H9 (cell line): ENCODE measurements at regions not wholly inside any gene's neighbourhood (a gene's known extent, or its start where the extent isn't known, plus 50 kb on each side); places are given as distances from the start of the nearest gene placed in this dataset.
"Not testable (repeated sequence)": the region's sequence is repeated elsewhere in the genome, so short reads cannot be mapped to it uniquely, and the experiment has no call there.

Experiments used
- DNase-seq: peaks from one replicate; pipeline ENCODE4 v3.0.0-alpha.2; 2017
- H2AFZ ChIP-seq: one replicate; pipeline ENCODE4 v1.6.1; 2013; ENCODE audit warnings: mild to moderate bottlenecking, low read length, control low read depth, moderate library complexity
- H2AK5ac ChIP-seq: 2 replicates; pipeline ENCODE4 v1.6.1; 2013; ENCODE audit warnings: low read length, control low read depth, mixed read lengths; ENCODE audit not compliant: insufficient read length
- H2BK120ac ChIP-seq: one replicate; pipeline ENCODE4 v1.6.1; 2013; ENCODE audit warnings: low read depth, mild to moderate bottlenecking, low read length, control low read depth, inconsistent platforms; ENCODE audit not compliant: poor library complexity, severe bottlenecking
- H2BK12ac ChIP-seq: 2 replicates; pipeline ENCODE4 v1.6.1; 2013; ENCODE audit warnings: low read length, control low read depth, mixed read lengths, low read depth; ENCODE audit not compliant: insufficient read length
- H2BK15ac ChIP-seq: 2 replicates; pipeline ENCODE4 v1.6.1; 2013; ENCODE audit warnings: low read depth, low read length, control low read depth
- H2BK20ac ChIP-seq: one replicate; pipeline ENCODE4 v1.6.1; 2013; ENCODE audit warnings: low read depth, mild to moderate bottlenecking, low read length, control low read depth, inconsistent platforms; ENCODE audit not compliant: poor library complexity, severe bottlenecking
- H2BK5ac ChIP-seq: 2 replicates; pipeline ENCODE4 v1.6.1; 2013; ENCODE audit warnings: low read length, control low read depth, mixed read lengths; ENCODE audit not compliant: insufficient read length
- H3K14ac ChIP-seq: 2 replicates; pipeline ENCODE4 v1.6.1; 2013; ENCODE audit warnings: low read length, control low read depth; ENCODE audit not compliant: insufficient read depth
- H3K18ac ChIP-seq: 2 replicates; pipeline ENCODE4 v1.6.1; 2013; ENCODE audit warnings: low read depth, mild to moderate bottlenecking, mixed read lengths, low read length, control low read depth; ENCODE audit not compliant: insufficient read length
- H3K23ac ChIP-seq: 2 replicates; pipeline ENCODE4 v1.6.1; 2013; ENCODE audit warnings: low read length, control low read depth, mixed read lengths, low read depth; ENCODE audit not compliant: insufficient read length
- H3K23me2 ChIP-seq: 2 replicates; pipeline ENCODE4 v1.6.1; 2013; ENCODE audit warnings: low read depth, mild to moderate bottlenecking, mixed read lengths, low read length, control low read depth; ENCODE audit not compliant: insufficient read length, poor library complexity, severe bottlenecking
- H3K27ac ChIP-seq: 2 replicates; pipeline ENCODE4 v1.5.1; 2013; ENCODE audit warnings: low read length, control low read depth, mixed read lengths, low read depth; ENCODE audit not compliant: insufficient read length
- H3K27me3 ChIP-seq: 2 replicates; pipeline ENCODE4 v1.6.1; 2013; ENCODE audit warnings: low read length, control low read depth, inconsistent platforms; ENCODE audit not compliant: insufficient read depth
- H3K4ac ChIP-seq: 2 replicates; pipeline ENCODE4 v1.6.1; 2013; ENCODE audit warnings: low read depth, mild to moderate bottlenecking, control low read depth, inconsistent platforms, low read length, moderate library complexity
- H3K4me1 ChIP-seq: 2 replicates; pipeline ENCODE4 v1.6.1; 2013; ENCODE audit warnings: low read length, control low read depth, inconsistent platforms; ENCODE audit not compliant: insufficient read depth
- H3K4me2 ChIP-seq: 2 replicates; pipeline ENCODE4 v1.6.1; 2013; ENCODE audit warnings: low read length, control low read depth, mixed read lengths; ENCODE audit not compliant: insufficient read length, insufficient read depth
- H3K56ac ChIP-seq: 2 replicates; pipeline ENCODE4 v1.6.1; 2013; ENCODE audit warnings: low read depth, mild to moderate bottlenecking, mixed read lengths, low read length, control low read depth; ENCODE audit not compliant: insufficient read length
- H3K79me1 ChIP-seq: 2 replicates; pipeline ENCODE4 v1.6.1; 2013; ENCODE audit warnings: low read depth, mild to moderate bottlenecking, moderate library complexity, low read length, control low read depth, inconsistent platforms; ENCODE audit not compliant: insufficient read depth, poor library complexity, severe bottlenecking
- H3K79me2 ChIP-seq: 2 replicates; pipeline ENCODE4 v1.6.1; 2013; ENCODE audit warnings: low read length, control low read depth, inconsistent platforms; ENCODE audit not compliant: insufficient read depth
- H3K9ac ChIP-seq: 2 replicates; pipeline ENCODE4 v1.6.1; 2013; ENCODE audit warnings: low read length, control low read depth, mixed read lengths; ENCODE audit not compliant: insufficient read length; ENCODE audit errors: extremely low read depth
- H3K9me3 ChIP-seq: one replicate; pipeline ENCODE4 v1.6.1; 2013; ENCODE audit warnings: low read depth, low read length, inconsistent platforms; ENCODE audit not compliant: control insufficient read depth
- H3T11ph ChIP-seq: one replicate; pipeline ENCODE4 v1.6.1; 2013; ENCODE audit warnings: mild to moderate bottlenecking, low read length, control low read depth, inconsistent platforms
- H4K20me1 ChIP-seq: one replicate; pipeline ENCODE4 v1.6.1; 2013; ENCODE audit not compliant: control insufficient read depth, insufficient read length, insufficient read depth
- H4K5ac ChIP-seq: 2 replicates; pipeline ENCODE4 v1.6.1; 2013; ENCODE audit warnings: low read depth, mild to moderate bottlenecking, mixed read lengths, low read length, control low read depth; ENCODE audit not compliant: insufficient read length
- H4K8ac ChIP-seq: replicated peaks from 2 replicates; pipeline ENCODE4 v1.6.1; 2013; ENCODE audit warnings: low read length, control low read depth, mixed read lengths, low read depth; ENCODE audit not compliant: insufficient read length
- H4K91ac ChIP-seq: 2 replicates; pipeline ENCODE4 v1.6.1; 2013; ENCODE audit warnings: low read depth, mild to moderate bottlenecking, moderate library complexity, mixed read lengths, low read length, control low read depth; ENCODE audit not compliant: insufficient read length
- H3K27ac Mint-ChIP-seq, 3 experiments: 2 replicates in 2 of 3; 3 replicates in 1 of 3; pipeline ENCODE4 v1.8.0; 2020 to 2021; ENCODE audit warnings: mixed read lengths in 3 of 3, mild to moderate bottlenecking in 1 of 3, moderate library complexity in 1 of 3
- H3K27me3 Mint-ChIP-seq: 2 replicates; pipeline ENCODE4 v1.8.0; 2021; ENCODE audit warnings: low read depth, mild to moderate bottlenecking, moderate library complexity, mixed read lengths
- H3K36me3 Mint-ChIP-seq, 3 experiments: 2 replicates in 2 of 3; 3 replicates in 1 of 3; pipeline ENCODE4 v1.8.0; 2020 to 2021; ENCODE audit warnings: low read depth in 3 of 3, mixed read lengths in 3 of 3; ENCODE audit not compliant: insufficient read depth in 1 of 3
- H3K4me1 Mint-ChIP-seq, 2 experiments: 2 replicates each; pipeline ENCODE4 v1.8.0; 2020; ENCODE audit warnings: mixed read lengths in 2 of 2
- H3K4me3 Mint-ChIP-seq, 2 experiments: 2 replicates in 1 of 2; 3 replicates in 1 of 2; pipeline ENCODE4 v1.8.0; 2020 to 2021; ENCODE audit warnings: mild to moderate bottlenecking in 2 of 2, mixed read lengths in 2 of 2, moderate library complexity in 1 of 2
- H3K9me3 Mint-ChIP-seq, 2 experiments: 2 replicates in 1 of 2; 3 replicates in 1 of 2; pipeline ENCODE4 v1.8.0; 2020; ENCODE audit warnings: mild to moderate bottlenecking in 2 of 2, mixed read lengths in 2 of 2, moderate library complexity in 1 of 2
- WGBS: extraction: QIAGEN DNeasy Blood & Tissue Kit; methylation state at CpG from one replicate; pipeline ENCODE4 v1.1.7; 2013; ENCODE audit warnings: missing lambda C conversion rate, low lambda C conversion rate, mixed read lengths; ENCODE audit not compliant: insufficient read length; ENCODE audit errors: extremely low coverage; 5-methylcytosine and 5-hydroxymethylcytosine counted together

GRCh38 chr2:388752-389151 lies 100.9 kb upstream of the ALKAL2 start:
- not testable (repeated sequence) for H3K23ac ChIP-seq, H3T11ph ChIP-seq, H3K36me3 Mint-ChIP-seq, H4K8ac ChIP-seq, H2BK120ac ChIP-seq, H3K4me3 Mint-ChIP-seq, H3K9ac ChIP-seq, H2AFZ ChIP-seq, H4K5ac ChIP-seq, H3K27me3 ChIP-seq, H4K20me1 ChIP-seq, H3K14ac ChIP-seq, H2BK12ac ChIP-seq, H3K27ac Mint-ChIP-seq, H3K27ac ChIP-seq, H3K4ac ChIP-seq, H2BK15ac ChIP-seq, H3K9me3 Mint-ChIP-seq, H2BK5ac ChIP-seq, H3K4me1 ChIP-seq, H2BK20ac ChIP-seq, H3K56ac ChIP-seq, DNase-seq, H3K18ac ChIP-seq, H2AK5ac ChIP-seq, H3K27me3 Mint-ChIP-seq, H3K4me2 ChIP-seq, H4K91ac ChIP-seq, H3K79me1 ChIP-seq, H3K23me2 ChIP-seq, H3K9me3 ChIP-seq, H3K4me1 Mint-ChIP-seq, H3K79me2 ChIP-seq
- no CpG with 5 or more reads among the region's 24 CpGs for WGBS
